DND-41 (cell line): ENCODE measurements at regions not wholly inside any gene's neighbourhood (a gene's known extent, or its start where the extent isn't known, plus 50 kb on each side); places are given as distances from the start of the nearest gene placed in this dataset.

Experiments used
- ATAC-seq: fragments of 200-7000 bp; cut with Tn5 transposase; 3 replicates; pipeline ENCODE4 v1.9.1; 2021; ENCODE audit warnings: low read depth; ENCODE audit not compliant: insufficient read depth
- DNase-seq: peaks from one replicate; pipeline ENCODE4 v3.0.0-alpha.2; 2020
- H2AFZ ChIP-seq: 2 replicates; pipeline ENCODE4 v1.6.0; 2012; ENCODE audit warnings: low read depth, low read length
- H3K27ac ChIP-seq: 2 replicates; pipeline ENCODE4 v1.5.1; 2012; ENCODE audit warnings: low read length, inconsistent platforms
- H3K27me3 ChIP-seq: fragments of 200-600 bp; sonication (generic); 2 replicates; pipeline ENCODE4 v1.6.0; 2012; ENCODE audit warnings: low read length, mild to moderate bottlenecking, inconsistent platforms; ENCODE audit not compliant: insufficient read depth, poor library complexity
- H3K36me3 ChIP-seq: 2 replicates; pipeline ENCODE4 v1.5.1; 2012; ENCODE audit warnings: low read length, inconsistent platforms; ENCODE audit not compliant: insufficient read depth
- H3K4me1 ChIP-seq: 2 replicates; pipeline ENCODE4 v1.5.1; 2012; ENCODE audit warnings: mild to moderate bottlenecking, low read length; ENCODE audit not compliant: insufficient read depth
- H3K4me2 ChIP-seq: 2 replicates; pipeline ENCODE4 v1.6.0; 2012; ENCODE audit warnings: mild to moderate bottlenecking, moderate library complexity, low read length, inconsistent platforms; ENCODE audit not compliant: insufficient read depth
- H3K4me3 ChIP-seq, 2 experiments: fragments of 200-600 bp in 1 of 2; shearing (Covaris generic) in 1 of 2; 2 replicates each; pipeline ENCODE4 v1.5.1; 2012 to 2016; ENCODE audit warnings: inconsistent platforms in 2 of 2, low read length in 2 of 2, mild to moderate bottlenecking in 2 of 2, low read depth in 1 of 2, moderate library complexity in 1 of 2
- H3K79me2 ChIP-seq: 2 replicates; pipeline ENCODE4 v1.6.0; 2012; ENCODE audit warnings: low read length, inconsistent platforms; ENCODE audit not compliant: insufficient read depth
- H3K9ac ChIP-seq: 2 replicates; pipeline ENCODE4 v1.6.0; 2012; ENCODE audit warnings: low read depth, mild to moderate bottlenecking, inconsistent platforms, low read length, moderate library complexity
- H3K9me3 ChIP-seq: 2 replicates; pipeline ENCODE4 v1.5.1; 2012; ENCODE audit warnings: low read length, moderate library complexity, mild to moderate bottlenecking, inconsistent platforms; ENCODE audit not compliant: insufficient read depth, severe bottlenecking
- H4K20me1 ChIP-seq: 2 replicates; pipeline ENCODE4 v1.6.0; 2012; ENCODE audit warnings: low read length; ENCODE audit not compliant: insufficient read depth
- CTCF ChIP-seq: IDR thresholded peaks from 2 replicates; pipeline ENCODE4 v1.5.1; 2012; ENCODE audit warnings: borderline replicate concordance, low read length, moderate library complexity, mild to moderate bottlenecking; ENCODE audit not compliant: poor library complexity, severe bottlenecking; ENCODE audit errors: extremely low read depth
- EZH2 ChIP-seq: IDR thresholded peaks from 3 replicates; pipeline ENCODE4 v1.6.1; 2012; ENCODE audit warnings: borderline replicate concordance, low read depth, mild to moderate bottlenecking, moderate library complexity, low read length, inconsistent platforms; ENCODE audit not compliant: severe bottlenecking

GRCh38 chr20:11375335-11375734, 542.4 kb upstream of the BTBD3 start:
- Histone ChIP-seq H2AFZ (no peak overlapping the region), H3K9ac (no peak overlapping the region), H3K4me1 (no peaks in the 10 kb centered on the region), H4K20me1 (no peaks in the 10 kb centered on the region), H3K4me2 (no peak overlapping the region), H3K79me2 (no peaks in the 10 kb centered on the region), H3K27me3 (no peaks in the 10 kb centered on the region), H3K36me3 (no peaks in the 10 kb centered on the region), H3K27ac (no peak overlapping the region), H3K4me3 (no peak overlapping the region), H3K9me3 (peaks cover 5% of the 10 kb centered on the region)
- TF ChIP-seq EZH2 (no peak), CTCF (no peak)
- DNase-seq, result no peak
- no peak for ATAC-seq

GRCh38 chr20:11375966-11376365, 541.7 kb upstream of the BTBD3 start:
- no peak for ATAC-seq

GRCh38 chr20:11376420-11376819, 541.3 kb upstream of the BTBD3 start:
- no peak for ATAC-seq
- no peak overlapping the region for H2AFZ ChIP-seq
- H3K4me2 ChIP-seq, result no peak overlapping the region
- H4K20me1 ChIP-seq, result no peaks in the 10 kb centered on the region
- TF ChIP-seq CTCF (no peak), EZH2 (no peak)
- no peaks in the 10 kb centered on the region for H3K27me3 ChIP-seq
- no peak overlapping the region for H3K9ac ChIP-seq
- no peaks in the 10 kb centered on the region for H3K79me2 ChIP-seq
- no peaks in the 10 kb centered on the region for H3K36me3 ChIP-seq
- H3K9me3 ChIP-seq, result peaks cover 5% of the 10 kb centered on the region
- H3K4me3 ChIP-seq, result no peak overlapping the region
- no peaks in the 10 kb centered on the region for H3K4me1 ChIP-seq
- H3K27ac ChIP-seq, result no peak overlapping the region
- no peak for DNase-seq

More at GRCh38 chr20:11375966-11376365, 541.7 kb upstream of the BTBD3 start:
- TF ChIP-seq CTCF (no peak), EZH2 (no peak)
- peaks cover 5% of the 10 kb centered on the region for H3K9me3 ChIP-seq
- H3K4me1 ChIP-seq, result no peaks in the 10 kb centered on the region
- no peaks in the 10 kb centered on the region for H3K79me2 ChIP-seq
- no peak overlapping the region for H2AFZ ChIP-seq
- H3K9ac ChIP-seq, result no peak overlapping the region
- H3K36me3 ChIP-seq, result no peaks in the 10 kb centered on the region
- no peaks in the 10 kb centered on the region for H4K20me1 ChIP-seq
- H3K4me3 ChIP-seq, result no peak overlapping the region
- no peaks in the 10 kb centered on the region for H3K27me3 ChIP-seq
- no peak overlapping the region for H3K4me2 ChIP-seq
- H3K27ac ChIP-seq, result no peak overlapping the region
- no peak for DNase-seq

GRCh38 chr20:11376998-11377397, 540.7 kb upstream of the BTBD3 start:
- DNase-seq (no peak), ATAC-seq (no peak)
- TF ChIP-seq EZH2 (no peak), CTCF (no peak)
- H3K79me2 ChIP-seq, result no peaks in the 10 kb centered on the region
- H3K27me3 ChIP-seq, result no peaks in the 10 kb centered on the region
- no peak overlapping the region for H3K4me2 ChIP-seq
- H2AFZ ChIP-seq, result no peak overlapping the region
- H3K4me1 ChIP-seq, result no peaks in the 10 kb centered on the region
- H3K9ac ChIP-seq, result no peak overlapping the region
- no peaks in the 10 kb centered on the region for H4K20me1 ChIP-seq
- no peak overlapping the region for H3K4me3 ChIP-seq
- no peak overlapping the region for H3K27ac ChIP-seq
- H3K36me3 ChIP-seq, result no peaks in the 10 kb centered on the region
- peaks cover 5% of the 10 kb centered on the region for H3K9me3 ChIP-seq
